Suppressor macrophage treated with lipopolysaccharide for 1 hour (primary cell): ENCODE measurements at regions not wholly inside any gene's neighbourhood (a gene's known extent, or its start where the extent isn't known, plus 50 kb on each side); places are given as distances from the start of the nearest gene placed in this dataset.

Experiments used
- DNase-seq, 3 donors: peaks; one replicate each; pipeline ENCODE4 v3.0.0-alpha.2; 2020 to 2022

DNA sequence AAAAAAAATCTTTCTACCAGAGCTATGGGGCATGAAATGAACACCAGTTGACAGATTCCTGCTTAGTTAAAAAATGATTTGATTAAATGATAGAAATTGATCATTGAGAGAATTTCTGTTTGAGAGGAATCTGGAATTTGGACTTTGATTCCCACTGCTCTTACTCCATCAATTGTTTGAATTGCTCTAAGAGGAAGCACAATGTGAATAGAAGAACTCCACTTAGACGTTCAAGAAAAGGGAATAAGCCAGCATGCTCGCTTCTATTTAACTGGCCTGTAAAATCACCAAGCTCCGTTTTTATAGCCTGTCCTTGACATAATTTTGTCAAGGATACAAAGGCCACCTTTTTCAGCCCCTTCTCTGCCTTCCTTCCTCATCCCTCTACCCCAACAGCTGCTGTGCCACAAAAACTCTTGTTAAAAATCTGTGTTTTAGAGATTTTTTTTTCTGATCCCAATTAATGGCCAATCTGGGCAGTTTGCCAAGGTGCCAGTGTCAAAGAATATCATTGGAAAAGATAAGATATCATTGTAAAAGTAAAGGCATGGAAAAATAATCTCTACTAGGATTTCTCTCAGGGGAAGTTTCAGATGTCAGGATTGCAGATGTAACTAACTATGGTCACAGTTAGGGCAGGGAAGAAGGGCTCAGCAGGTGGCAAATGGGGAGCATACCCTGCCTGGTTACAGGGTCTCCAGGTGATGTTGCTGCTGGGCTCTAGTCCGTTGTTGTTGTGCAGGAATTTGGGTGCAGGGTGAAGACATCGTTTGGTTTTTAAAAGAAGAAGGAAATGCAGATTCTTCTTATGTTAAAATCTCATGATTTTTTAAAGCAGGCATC, 301.8 kb upstream of the PDZRN3 start:
- DNase-seq = no peak

GRCh38 chr3:73925011-73925410, 300.3 kb upstream of the PDZRN3 start:
- no peak for DNase-seq

DNA sequence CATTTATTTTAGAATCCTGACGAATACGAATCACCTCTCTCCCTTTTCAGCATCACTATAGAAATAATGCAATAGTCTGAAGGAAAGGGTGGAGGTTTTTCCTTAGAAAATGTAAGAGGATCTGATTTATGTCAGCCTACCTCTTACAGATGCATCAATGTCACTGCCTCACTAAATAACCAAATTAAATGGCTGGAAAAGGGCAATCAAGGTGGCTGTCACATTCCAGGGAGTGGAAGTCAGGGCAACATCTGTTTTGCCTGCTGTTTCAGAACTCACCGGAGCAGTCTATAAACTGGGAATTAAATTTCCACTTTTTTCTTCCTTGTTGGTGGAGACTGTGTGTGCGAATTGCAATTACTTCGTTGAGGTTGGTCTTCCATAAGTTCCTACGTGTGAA, 299.3 kb upstream of the PDZRN3 start:
- DNase-seq = no peak

DNA sequence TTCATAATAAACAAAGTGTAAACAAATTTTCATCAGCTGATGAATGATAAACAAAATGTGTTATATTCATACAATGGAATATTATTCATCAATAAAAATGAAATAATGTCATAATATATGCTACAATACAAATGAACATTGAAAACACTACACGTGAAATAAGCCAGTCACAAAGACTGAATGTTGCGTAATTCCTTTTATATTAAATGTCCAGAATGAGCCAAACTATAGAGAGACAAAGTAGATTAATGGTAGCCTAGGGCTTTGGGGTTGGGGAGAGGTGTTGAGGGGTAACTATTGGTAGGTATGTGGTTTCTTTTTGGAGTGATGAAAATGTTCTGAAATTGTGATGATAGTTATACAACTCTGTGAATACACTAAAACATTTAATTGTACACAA, 292.9 kb upstream of the PDZRN3 start:
- DNase-seq = no peak

DNA sequence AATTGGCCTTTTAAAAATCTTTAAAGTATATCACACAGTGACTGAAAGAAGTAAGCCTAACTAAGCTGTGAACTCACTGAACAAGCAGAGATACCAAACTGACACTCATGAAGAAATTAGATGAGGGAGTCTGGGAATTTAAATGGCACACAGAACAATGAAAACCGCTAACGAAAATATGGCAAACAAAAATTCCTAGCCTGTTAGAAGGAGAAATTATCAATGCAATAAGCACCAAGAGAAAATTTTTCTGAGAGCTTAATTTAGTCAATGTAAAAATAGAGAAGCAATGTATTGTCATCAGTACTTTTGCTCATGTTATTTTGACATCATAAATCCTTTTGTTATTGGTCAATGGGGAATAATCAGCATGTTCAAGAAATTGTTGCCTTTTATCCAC, 291.1 kb upstream of the PDZRN3 start:
- DNase-seq = no peak

GRCh38 chr3:73908218-73908617, 283.5 kb upstream of the PDZRN3 start:
- DNase-seq = no peak

GRCh38 chr3:73901686-73902085, 276.9 kb upstream of the PDZRN3 start:
- DNase-seq = no peak

- no peak for DNase-seq
Measured at GRCh38 chr3:73894474-73895213, 269.9 kb upstream of the PDZRN3 start.

GRCh38 chr3:73893089-73893488, 268.3 kb upstream of the PDZRN3 start:
- no peak for DNase-seq

DNA sequence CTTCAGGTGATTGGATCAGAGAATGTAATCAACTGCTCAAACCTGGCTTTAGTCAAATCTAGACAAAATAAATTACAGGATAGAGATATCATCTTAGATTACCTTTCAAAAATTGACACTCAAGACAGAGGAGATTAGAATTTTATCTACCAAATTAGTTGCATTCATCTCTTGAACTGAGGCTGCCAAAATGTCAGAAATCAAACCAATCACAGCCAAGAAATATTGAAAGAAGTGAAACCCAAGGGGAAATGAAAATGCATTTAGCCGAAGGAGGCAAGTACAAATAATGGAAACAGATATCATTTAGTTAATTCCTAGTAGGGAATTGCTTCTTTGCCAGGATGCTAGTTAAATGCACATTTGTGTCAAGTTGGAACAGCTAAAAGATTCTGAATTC, 261.1 kb upstream of the PDZRN3 start:
- DNase-seq = no peak

DNA sequence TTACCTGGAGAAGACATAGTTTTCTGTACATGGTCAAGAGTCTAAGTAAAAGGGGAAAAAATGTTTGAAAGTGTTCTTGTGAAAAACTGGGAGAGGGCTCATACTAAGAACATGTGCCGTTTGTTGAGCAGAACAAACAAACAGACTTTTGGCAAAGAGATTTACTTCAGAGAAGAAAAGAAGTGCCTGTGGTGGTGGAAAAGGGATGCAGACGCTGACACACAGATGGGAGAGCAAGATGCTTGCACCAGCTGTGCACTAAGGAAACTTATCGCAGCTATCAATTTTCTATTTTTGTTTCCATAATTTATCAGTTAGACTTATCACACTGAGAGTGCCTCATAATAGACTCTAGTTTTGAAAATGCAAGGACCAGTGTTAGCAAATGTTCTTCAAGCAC, 259.6 kb upstream of the PDZRN3 start:
- DNase-seq = no peak

GRCh38 chr3:73883497-73883896, 258.8 kb upstream of the PDZRN3 start:
- no peak for DNase-seq

DNA sequence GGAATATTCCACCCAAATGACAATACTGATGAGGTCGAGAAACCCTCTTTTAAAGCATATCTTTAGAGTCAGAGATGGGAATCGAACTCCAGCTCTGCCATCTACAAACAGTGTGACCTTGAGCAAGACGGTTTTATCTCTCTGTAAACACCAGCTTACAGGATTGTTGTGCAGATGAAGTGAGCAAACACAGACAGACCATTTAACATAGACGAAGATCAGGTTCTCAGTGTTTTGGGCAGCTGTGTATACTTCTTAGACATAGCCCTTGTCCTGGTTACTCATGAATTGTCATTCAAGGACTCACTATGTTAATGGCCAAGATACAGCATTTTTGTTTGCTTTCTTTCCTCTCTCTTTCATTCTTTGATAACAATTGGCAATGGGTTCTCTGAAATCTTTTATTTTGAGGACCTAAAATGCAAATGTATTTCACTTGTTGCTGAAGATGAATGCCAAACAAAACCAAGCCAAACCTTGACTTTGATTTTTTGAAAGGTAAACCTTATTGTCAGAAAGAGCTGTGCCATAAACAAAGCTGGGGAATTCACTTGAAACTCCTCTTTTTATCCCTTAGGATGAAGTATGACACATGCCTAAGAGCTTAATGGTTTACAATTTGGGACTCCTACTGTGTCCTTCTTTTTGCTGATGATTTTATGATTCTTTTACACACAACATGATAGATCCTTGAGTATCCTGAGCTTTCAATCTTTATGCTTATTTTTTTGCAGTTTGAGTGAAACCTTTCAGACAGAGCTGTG, 250.0 kb upstream of the PDZRN3 start:
- DNase-seq = no peak

DNA sequence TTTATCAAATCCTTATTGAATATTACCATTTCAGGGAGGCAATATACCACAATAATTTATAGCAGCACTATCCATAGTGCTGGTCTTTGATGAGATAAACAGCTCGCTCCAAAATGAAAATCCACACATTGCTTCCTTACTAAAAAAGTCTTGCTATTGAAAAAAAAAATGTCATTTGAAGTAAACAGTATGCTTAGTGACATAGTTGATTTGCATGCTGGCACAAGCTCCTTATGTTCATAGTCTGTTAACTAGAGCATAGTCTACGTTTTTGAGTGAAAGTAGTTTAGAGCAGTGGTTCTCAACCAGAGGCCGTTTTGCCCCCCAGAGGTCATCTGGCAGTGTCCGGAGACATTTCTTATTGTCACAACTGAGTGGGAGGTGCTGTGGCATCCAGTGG, 249.4 kb upstream of the PDZRN3 start:
- DNase-seq = no peak

- peak in 1 of 3 donors; percentile 1 for DNase-seq
Measured at GRCh38 chr3:73868688-73869315, 244.1 kb upstream of the PDZRN3 start.

DNA sequence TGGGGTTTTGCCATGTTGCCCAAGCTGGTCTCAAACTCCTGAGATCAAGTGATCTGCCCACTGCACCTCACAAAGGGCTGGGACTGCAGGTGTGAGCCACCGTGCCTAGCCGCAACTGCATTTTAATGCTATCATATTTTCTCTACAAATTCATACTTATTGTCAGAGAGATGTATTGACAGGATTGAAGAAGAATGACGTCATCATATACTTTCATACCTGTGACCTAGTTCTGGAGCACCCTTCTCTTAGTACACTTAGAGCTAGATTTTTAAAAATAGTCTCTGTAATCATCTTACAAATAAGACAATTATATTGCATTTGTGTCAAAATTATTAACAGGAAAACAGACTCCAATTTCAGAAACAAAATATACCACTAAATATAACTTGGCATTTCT, 242.8 kb upstream of the PDZRN3 start:
- DNase-seq = no peak

- DNase-seq = peak; percentile 8 to 31 (median 14)
Measured at GRCh38 chr3:73866846-73867245, 242.1 kb upstream of the PDZRN3 start.

DNA sequence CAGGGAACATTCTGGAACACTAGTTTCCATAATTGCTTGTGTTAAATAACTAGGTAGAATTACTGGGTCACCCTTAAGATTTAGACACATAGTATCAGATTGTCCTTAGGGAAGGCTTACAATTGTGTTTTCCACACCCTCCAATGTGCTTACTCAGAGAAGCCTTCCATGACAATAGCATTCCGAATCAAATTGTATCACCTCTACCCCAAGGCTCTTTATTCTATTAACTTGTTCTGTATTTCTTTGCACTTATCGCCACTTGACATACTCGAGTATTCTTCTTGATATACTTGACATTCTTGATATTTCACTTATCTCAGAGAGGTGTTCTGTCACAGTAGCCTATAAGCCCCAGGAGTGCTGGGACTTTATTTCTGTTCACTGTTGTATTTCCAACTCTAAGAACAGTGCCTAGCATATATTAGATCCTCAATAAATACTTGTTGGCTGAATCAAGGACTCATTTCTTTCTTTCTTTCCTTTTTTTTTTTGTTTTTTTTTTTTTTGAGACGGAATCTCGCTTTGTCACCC, 238.9 kb upstream of the PDZRN3 start:
- DNase-seq = no peak

DNA sequence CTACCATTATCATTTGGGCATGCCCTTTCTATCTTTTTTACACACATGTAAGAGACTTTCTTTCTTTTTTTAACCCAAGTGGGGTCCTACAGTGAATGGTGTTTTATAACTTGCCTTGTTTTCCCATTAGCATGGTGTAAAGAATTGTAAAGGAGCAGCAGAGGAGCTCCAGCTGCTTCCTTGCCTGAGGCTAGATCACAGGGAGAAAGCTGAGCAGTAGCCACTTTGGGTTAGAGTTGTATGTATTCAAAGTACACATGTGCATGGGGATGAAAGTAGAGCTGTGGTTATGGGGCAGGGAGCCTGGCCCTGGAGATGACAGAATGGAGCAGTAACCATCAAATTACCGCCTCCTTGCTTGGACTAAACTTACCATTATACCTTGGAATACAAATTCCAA, 231.1 kb upstream of the PDZRN3 start:
- DNase-seq = no peak

DNA sequence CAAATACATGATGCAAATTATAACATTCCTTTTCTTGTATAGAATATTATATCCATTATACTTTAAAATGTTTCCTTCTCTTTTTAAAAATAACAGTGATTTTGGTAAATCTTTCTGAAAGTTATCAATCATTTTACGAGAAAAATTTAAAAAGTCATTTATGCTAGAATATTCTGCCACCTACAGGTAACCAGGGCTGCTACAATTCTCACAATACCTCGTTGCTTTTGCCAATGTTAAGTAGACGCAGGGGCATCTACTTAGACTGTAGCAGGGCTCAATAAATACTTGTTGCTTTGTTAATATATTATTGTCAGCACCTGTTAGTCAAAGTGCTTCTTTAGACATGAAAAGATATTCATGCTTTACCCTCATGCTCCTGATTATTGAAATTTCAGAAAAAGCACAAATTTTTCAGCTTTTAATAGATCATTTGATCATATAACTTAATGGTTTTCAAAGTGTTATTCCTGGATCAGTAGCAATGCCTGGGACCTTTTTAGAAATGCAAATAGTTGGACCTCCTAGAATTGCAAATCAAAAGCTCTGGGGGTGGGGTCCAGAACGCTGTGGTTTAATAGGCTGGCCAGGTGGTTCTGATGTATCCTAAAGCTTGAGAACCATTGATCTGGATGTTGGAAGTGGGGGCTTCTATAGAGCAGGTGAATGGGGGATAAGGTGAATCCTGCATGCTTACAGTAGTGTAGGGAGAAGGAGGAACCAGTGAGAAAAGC, 223.6 kb upstream of the PDZRN3 start:
- peak in 2 of 3 donors; percentile 22 to 23 for DNase-seq

- DNase-seq = no peak
Measured at GRCh38 chr3:73846951-73847350, 222.2 kb upstream of the PDZRN3 start.

DNA sequence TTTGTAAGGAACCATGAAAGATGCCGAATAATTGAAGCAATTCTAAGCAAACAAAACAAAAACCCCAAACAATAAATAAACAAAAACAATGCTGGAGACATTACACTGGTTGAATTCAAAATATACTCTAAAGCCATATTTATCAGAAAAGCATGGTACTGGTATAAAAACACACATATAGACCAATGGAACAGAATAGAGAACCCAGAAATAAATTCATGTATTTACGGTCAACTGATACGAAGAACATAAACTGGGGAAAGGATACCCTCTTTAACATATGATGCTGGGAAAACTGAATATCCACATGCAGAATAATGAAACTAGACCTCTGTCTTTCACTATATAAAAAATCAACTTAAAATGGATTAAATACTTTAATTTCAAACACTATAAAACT, 214.3 kb upstream of the PDZRN3 start:
- no peak for DNase-seq
